GM19099 (cell line): ENCODE measurements at regions not wholly inside any gene's neighbourhood (a gene's known extent, or its start where the extent isn't known, plus 50 kb on each side); places are given as distances from the start of the nearest gene placed in this dataset.

Experiments
- POLR2A ChIP-seq: IDR thresholded peaks from 3 replicates; pipeline ENCODE4 v1.6.1; 2011; ENCODE audit warnings: low read depth; ENCODE audit not compliant: insufficient read length; ENCODE audit errors: extremely low read depth

DNA sequence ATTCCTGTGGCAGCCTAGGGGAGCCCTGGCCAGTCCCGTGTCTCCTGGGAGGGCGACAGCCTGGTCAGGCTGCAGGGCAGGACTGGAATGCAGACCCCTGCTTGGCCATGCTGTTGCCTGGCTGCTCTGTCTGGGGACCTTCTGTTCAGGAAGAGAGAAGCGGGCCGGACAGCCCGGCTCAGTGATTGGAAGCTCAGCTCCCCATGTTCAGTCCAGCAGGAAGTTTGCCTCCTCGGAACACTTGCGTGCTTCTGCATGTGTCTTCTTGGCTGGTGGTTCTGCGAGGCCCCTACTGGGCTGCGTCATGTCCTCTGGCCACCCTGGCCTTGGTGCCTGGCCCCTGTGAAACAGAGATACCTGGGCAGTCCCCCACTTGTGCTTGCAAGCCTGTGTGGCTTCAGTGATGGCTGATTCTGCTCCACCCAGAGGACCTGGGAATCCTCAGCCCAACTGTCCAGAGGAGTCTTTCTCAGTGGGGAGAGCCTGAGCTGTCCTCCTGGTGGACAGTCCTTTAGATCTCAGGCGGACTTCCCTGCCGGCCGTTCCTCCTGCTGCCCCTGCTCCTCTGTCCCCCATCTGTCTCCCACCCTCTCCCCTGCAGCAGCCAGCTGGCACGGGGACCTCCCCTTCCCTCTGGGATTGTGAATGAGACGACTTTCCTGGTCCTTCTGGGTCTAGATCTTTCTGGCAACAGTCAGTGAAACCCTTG, 279.5 kb downstream of the SEC14L1 start:
- no peak for TF ChIP-seq POLR2A

DNA sequence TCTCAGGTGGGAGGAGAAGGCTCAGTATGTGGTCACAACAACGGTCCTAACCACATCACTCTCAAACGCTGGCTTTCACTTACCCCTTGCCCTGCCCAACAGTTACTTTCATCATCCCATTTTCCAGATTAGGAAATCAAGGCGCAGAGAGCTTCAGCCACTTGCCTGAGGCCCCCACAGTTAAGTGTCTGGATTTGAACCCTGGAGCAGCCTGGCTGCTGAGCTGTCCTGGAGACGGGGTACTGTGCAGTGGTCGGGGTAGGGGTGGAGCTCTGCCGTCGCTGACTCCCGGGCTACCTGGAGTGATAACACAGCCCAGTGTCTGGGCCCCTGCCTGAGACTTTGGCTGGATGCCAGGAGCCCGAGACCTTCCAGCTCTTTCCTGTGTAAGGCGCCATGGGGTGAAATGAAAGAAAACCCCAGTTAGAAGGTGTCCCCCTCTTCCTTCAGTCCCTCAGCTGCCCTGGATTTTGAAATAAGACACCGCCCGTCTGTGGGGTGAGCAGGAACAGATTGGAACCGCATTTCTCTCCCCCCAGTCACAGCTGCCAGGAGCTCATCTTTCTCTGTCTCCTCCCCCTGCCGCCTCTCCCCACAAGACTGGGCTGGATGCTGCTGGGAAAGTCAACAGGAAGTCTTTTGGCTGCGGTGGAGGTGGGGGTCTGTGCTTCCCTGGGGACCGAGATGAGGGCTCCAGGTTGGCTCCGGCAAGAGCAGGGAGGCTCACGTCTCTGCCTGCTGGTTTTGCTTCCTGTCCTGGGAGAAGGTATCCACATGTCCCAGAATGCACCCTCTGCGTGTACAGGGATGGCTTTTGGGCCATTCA, 280.2 kb downstream of the SEC14L1 start:
- no peak for TF ChIP-seq POLR2A

DNA sequence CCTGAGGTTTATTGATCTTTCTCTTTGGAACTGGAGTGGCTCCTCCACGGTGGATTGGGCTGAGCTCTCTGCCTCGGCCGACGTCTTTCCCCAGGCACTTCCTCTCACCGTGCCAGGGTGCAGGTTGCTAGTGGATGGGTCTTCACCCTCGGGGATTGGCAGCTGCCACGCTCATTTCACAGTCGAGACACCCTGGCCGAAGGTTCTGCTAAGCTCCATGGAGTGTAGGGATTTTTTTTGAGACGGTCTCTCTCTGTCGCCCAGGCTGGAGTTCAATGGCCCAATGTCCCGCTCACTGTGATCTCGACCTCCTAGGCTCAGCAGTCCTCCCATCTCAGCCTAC, 280.8 kb downstream of the SEC14L1 start:
- no peak for TF ChIP-seq POLR2A

DNA sequence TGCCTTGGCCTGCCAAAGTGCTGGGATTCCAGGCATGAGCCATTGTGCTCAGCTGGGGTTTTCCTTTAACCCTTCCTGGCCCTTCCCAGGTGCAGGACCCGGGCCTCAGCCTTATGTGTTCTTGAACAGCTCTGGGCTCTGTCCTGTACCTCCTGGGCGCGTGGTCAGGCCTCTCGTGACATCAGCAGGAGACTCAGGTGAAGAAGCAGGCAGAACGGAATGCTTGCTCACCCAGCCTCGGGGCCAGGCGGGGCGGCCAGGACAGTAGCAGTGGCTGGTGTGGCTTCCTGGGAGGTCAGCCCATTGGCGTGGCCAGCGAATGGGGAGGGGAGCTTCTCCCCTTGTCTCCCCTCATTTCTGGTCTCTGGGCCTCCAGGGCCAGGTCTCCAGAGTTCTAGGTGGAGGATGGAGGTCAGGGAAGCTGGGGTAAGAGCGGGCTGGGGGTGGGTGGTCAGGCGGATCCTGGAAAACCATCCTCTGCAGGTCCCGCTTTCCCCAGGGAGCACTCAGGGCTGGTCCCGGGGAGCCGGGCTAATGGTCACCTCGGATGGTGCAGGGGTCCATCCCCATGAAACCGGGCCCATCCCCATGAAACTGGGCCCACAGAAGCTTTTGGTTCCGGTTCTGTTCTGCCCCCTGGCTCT, 281.5 kb downstream of the SEC14L1 start:
- TF ChIP-seq POLR2A = no peak

DNA sequence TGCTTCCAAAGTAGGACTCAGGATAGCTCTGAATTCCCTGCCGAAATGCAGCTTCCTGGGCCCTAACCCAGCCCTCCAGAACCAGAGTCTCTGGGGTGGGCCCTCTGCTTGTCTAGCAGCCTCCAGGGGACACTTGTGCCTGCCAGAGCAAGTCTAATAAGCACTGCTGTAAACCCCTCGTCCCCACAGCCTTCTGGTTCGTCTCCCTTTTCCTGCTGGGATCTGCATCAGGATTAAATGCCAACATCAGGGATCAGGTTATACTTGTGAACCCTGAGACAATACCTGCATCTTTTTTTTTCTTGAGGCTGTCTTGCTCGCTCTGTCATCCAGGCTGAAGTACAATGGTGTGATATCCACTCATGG, 282.0 kb downstream of the SEC14L1 start:
- TF ChIP-seq POLR2A = no peak

DNA sequence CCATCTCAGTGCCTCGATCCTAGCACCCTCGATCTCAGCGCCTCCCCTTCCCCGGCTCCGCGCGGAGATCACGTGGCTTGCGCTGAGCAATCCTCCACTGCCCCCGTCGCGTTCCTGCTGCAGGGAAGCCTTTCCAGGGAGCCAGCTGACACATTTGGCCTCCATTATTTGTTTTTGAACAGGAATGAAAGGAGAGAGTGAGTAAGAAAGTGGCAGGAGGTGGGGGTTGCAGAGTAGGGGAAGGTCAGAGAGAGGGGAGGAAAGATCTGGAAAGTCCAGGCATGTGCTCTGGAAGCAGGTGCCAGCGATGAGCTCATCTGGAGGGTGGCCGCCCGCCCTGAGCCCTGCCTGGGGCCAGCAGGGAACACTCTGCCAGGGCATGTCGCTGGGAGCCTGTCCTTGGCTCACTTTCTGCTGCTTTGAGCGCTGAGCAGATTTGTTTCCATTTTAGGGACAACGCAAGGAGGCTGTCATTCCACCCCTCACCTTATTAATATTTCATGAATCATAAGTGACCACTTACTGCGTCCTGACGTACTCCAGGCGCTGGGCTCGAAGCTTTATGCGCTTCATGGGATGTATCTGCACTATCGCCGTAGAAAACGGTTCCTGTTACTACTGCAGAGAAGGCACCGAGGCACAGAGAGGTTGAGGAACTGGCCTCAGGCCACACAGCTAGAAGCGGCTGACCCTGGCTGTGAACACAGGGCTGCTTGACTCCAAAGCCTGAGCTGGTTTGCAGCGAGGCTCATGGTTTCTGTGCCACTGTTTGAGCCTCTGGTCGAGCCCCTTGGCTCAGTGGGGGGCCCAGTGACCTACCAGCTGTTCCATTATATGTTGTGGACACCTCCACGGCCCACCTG, 283.1 kb downstream of the SEC14L1 start:
- TF ChIP-seq POLR2A = no peak

DNA sequence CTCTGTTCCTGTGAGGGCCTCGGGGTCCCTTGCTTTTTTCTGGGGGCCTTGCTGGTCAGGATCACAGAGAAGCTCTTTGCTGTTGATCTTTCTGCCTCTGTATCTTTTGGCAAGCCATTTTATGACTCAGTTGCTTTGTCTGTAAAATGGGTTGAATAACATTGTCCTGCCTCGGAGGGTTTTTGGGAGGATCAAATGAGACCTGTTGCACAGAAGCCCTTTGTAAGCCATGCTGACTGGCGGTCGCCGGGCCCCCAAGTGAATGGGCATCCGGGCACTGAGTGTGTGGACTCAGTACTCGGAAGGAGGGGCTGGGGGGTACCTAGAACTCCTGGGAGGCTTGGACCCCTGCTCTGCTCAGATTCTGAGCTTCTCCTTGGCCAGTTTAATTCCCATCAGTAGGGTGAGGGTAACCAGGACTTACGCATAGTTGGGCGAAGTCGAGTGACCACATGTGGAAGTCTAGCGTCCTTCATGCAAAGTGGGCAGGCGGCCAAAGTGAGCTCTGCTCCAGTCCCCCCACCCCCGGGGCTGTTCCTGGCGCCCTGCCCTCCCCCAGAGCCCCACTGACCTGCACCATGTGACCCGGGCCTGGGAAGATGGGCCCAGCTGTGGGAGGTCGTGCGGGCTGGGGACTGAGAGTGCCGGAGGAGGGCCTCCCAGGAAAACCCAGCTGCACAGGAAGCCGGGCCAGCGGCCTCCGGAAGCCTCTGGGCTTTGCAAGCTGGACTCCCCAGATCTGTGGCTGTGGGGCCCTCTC, 284.0 kb downstream of the SEC14L1 start:
- no peak for TF ChIP-seq POLR2A

DNA sequence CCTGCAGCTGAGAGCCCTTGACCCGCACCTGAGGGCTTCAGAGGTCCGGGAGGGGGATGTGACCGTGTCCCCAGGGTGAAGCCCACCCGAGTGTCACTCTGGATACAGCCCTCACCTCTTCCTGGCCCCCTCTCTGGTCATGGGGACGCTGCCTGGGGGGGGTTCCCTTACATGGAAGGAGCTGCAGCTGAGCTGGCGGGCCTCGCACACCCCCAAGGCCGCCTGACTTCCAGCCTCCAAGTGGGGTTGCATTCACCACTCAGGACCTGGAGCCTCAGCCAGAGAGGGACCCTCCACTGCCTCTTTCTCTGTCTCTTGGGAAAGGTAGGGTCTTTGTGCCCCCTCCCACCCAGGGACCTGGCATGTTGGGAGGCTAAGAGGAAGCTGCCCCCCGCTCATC, 284.6 kb downstream of the SEC14L1 start:
- no peak for TF ChIP-seq POLR2A

DNA sequence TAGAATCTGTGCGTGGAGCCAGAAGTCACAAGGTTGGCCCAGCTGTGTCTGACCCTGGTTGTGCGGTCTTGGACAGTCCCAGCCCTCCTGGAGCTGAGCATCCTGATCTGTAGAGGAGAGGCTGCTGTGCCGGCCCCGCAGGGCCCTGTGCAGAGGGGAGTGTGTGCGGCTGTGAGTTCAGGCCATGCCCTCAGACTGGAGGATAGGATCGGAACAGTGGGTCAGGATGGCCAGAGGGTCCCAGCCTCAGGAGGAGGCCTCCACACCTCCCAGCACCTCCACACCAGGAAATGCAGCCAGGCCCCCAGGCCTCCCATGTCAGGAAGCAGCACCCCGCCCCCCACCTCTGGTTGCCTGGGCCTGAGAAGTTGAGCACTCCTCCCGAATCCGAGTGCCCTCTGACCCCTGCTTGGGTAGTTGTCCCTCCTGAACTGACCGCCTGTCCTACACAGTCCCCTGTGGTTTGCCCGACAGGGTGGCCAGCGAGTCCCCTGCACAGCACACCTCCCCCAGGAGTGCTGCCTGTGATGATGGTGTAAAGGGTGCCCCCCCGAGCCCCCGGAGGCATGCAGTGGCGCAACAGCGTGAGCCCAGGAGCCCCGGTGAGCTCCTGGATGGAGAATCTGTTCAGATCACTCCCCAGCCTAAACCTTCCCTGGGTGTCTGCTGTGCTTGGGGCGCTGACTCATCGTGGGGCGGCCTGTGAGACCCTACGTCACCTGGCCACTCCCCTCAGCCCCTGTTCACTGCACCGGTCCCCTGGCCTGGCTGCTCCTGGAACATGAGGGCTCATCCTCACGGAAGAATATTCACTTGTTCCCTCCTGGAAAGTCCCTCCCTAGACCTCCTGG, 285.2 kb downstream of the SEC14L1 start:
- TF ChIP-seq POLR2A = no peak

DNA sequence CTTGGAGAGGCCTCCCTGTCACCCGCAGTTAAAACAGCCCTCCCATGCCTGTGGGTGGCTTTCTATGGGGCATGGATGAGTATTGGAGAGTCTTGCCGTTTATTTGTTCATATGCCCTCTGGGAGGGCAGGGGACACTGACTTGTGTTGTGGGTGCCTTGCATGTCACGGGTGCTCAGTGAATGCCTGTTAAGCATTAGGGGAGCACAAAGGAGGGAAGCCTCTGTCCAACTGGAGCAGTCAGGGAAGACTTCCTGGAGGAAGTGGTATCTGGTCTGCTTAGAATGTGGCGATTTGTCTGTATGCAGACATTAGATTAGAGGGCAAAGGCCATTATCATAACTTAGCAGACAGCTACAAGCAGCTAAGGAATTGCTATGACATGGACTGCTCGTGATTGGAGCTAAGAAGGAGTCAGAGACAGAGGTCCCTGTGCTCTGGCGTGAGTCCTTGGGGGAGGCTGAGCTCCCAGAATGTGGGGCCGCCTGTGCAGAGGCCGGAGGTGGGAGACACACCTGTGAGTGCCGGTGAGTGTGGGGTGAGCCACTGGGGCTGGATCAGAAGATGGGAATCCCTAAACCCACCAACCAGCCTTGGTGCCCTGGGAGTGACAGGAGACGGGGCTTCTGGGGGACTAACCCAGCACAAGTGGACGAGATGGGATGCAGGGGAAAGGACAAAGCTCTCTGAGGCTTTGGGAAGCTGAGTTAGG, 286.1 kb downstream of the SEC14L1 start:
- no peak for TF ChIP-seq POLR2A

DNA sequence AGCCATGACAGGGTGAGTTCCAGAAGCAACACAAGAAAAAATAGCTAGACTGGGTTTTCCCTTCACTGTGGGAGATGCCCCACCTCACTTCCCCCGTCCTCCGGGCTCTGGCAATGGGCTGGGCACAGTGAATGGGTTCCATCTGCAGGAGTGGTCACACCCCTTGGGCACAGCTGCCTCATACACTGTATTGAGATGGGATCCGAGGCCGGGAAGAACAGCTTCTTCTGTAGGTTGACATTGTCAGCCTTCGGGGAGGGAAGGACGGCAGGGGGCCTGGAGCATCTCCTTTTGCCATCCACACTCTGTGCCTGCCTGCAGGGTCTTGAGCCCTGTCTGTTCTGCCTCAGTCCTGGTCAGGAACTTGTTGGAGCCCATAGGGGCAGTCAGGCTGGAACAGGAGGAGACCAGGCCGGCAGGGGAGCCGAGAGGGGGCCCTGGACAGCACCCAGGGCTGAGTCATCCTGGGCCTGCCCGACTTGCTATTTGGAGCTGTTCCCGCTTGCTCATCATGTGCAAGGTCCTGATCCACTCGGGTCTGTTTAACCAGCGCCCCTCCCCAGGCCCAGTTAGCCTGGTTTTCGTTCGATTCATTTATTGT, 286.7 kb downstream of the SEC14L1 start:
- no peak for TF ChIP-seq POLR2A

DNA sequence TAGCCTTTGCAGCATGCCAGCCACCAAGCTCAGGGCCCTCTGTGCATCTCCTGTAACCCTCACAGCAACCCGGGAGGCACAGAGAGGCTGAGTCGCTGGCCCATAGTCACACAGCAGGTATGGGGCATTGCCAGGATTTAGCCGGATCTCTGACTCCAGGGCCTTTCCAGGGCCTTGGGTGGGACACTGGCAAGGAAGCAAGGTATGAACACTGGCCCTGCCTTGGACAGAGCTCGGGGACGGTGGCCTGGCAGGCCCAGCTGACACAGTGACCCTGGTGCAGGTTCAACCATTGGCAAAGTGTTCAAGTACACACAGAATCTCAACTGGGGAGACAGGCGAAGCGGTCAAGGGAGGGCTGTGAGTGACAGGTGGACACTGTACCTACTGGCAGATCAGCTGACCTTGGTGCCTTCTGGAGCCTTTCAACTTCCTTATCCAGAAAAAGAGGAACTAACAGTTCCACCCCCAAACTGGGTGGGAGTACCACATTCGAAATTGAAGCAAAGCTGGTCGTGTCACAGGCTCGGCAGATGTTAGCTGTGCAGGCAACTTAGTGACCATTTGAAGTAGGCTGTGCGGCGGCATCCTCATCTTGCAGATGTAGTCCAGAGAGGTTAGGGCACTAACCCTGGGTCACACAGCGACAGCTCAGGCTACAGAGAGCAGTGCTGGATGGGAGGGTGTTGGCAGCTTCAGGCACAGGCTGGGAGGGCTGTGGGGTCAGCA, 287.4 kb downstream of the SEC14L1 start:
- TF ChIP-seq POLR2A = no peak
